SU-DHL-6 (cell line): ENCODE measurements at regions not wholly inside any gene's neighbourhood (a gene's known extent, or its start where the extent isn't known, plus 50 kb on each side); places are given as distances from the start of the nearest gene placed in this dataset.

Source experiments
- H2AFZ ChIP-seq: fragments of 200-600 bp; sonication (generic); 2 replicates; pipeline ENCODE4 v1.6.1; 2014; ENCODE audit warnings: low read depth, mild to moderate bottlenecking, moderate library complexity, mixed read lengths, antibody characterized with exemption, low read length; ENCODE audit not compliant: severe bottlenecking
- H3F3A ChIP-seq: fragments of 200-600 bp; shearing (Covaris generic); 2 replicates; pipeline ENCODE4 v1.6.0; 2016; ENCODE audit warnings: antibody characterized with exemption, mild to moderate bottlenecking; ENCODE audit not compliant: insufficient read depth
- H3K27ac ChIP-seq: fragments of 200-600 bp; sonication (generic); 2 replicates; pipeline ENCODE4 v1.5.1; 2016; ENCODE audit warnings: low read depth, mild to moderate bottlenecking, low read length, moderate library complexity, mixed read lengths
- H3K27me3 ChIP-seq: fragments of 200-600 bp; sonication (generic), shearing (Covaris generic); 2 replicates; pipeline ENCODE4 v1.6.0; 2014; ENCODE audit warnings: mild to moderate bottlenecking, low read length
- H3K36me3 ChIP-seq: fragments of 200-600 bp; sonication (generic); 2 replicates; pipeline ENCODE4 v1.6.1; 2014; ENCODE audit warnings: mild to moderate bottlenecking, low read length, mixed read lengths
- H3K4me2 ChIP-seq: fragments of 300-600, 200-600 bp; shearing (Covaris generic), sonication (generic); 2 replicates; pipeline ENCODE4 v1.6.0; 2014; ENCODE audit warnings: low read length, low read depth, mild to moderate bottlenecking; ENCODE audit not compliant: poor library complexity, severe bottlenecking
- H3K4me3 ChIP-seq: fragments of 200-600 bp; sonication (generic); 2 replicates; pipeline ENCODE4 v1.5.1; 2014; ENCODE audit warnings: antibody characterized with exemption, low read length, mild to moderate bottlenecking, mixed read lengths; ENCODE audit not compliant: insufficient read depth, poor library complexity, severe bottlenecking
- H3K79me2 ChIP-seq: fragments of 200-600 bp; sonication (generic); 2 replicates; pipeline ENCODE4 v1.6.1; 2014; ENCODE audit warnings: mild to moderate bottlenecking, low read length, moderate library complexity; ENCODE audit not compliant: insufficient read depth
- H3K9ac ChIP-seq: fragments of 200-600 bp; sonication (generic); 2 replicates; pipeline ENCODE4 v1.7.0; 2014; ENCODE audit warnings: mild to moderate bottlenecking, low read length
- H3K9me2 ChIP-seq: fragments of 200-600 bp; sonication (generic); replicated peaks from 2 replicates; pipeline ENCODE4 v1.6.1; 2014; ENCODE audit warnings: low read length; ENCODE audit not compliant: insufficient read depth
- H3K9me3 ChIP-seq: fragments of 200-600 bp; sonication (generic); 2 replicates; pipeline ENCODE4 v1.6.1; 2014; ENCODE audit warnings: low read length, mixed read lengths; ENCODE audit not compliant: insufficient read depth
- H4K20me1 ChIP-seq: fragments of 200-600 bp; sonication (generic); 2 replicates; pipeline ENCODE4 v1.6.1; 2014; ENCODE audit warnings: low read depth, mild to moderate bottlenecking, antibody characterized with exemption, low read length, moderate library complexity, mixed read lengths
- CTCF ChIP-seq: fragments of 200-600 bp; sonication (generic); IDR thresholded peaks from one replicate; pipeline ENCODE4 v1.5.1; 2017; ENCODE audit warnings: antibody characterized with exemption, mild to moderate bottlenecking, low read length, moderate library complexity; ENCODE audit not compliant: insufficient read depth, poor library complexity, severe bottlenecking
- EZH2phosphoT487 ChIP-seq: fragments of 200-600 bp; sonication (generic), shearing (Covaris generic); conservative IDR thresholded peaks from 2 replicates; pipeline ENCODE4 v1.6.1; 2018; ENCODE audit warnings: mild to moderate bottlenecking, antibody characterized with exemption, low read length, moderate library complexity, mixed read lengths

GRCh38 chr4:174012886-174013259, 270.6 kb downstream of the FBXO8 start:
- Histone ChIP-seq H3K9me2 (no peaks in the 10 kb centered on the region), H3F3A (no peaks in the 10 kb centered on the region), H2AFZ (no peak overlapping the region), H3K4me2 (no peak overlapping the region), H3K9ac (no peak overlapping the region), H3K4me3 (no peak overlapping the region), H3K27ac (no peak overlapping the region), H3K36me3 (no peaks in the 10 kb centered on the region), H3K79me2 (no peaks in the 10 kb centered on the region), H3K27me3 (no peaks in the 10 kb centered on the region), H3K9me3 (no peaks in the 10 kb centered on the region), H4K20me1 (no peaks in the 10 kb centered on the region)
- TF ChIP-seq CTCF (no peak), EZH2phosphoT487 (no peak)

GRCh38 chr4:174012135-174012885, 271.2 kb downstream of the FBXO8 start:
- Histone ChIP-seq H3K9me3 (no peaks in the 10 kb centered on the region), H3K27me3 (no peaks in the 10 kb centered on the region), H3K9ac (no peak overlapping the region), H3K4me2 (no peak overlapping the region), H3K79me2 (no peaks in the 10 kb centered on the region), H3K9me2 (no peaks in the 10 kb centered on the region), H3K36me3 (no peaks in the 10 kb centered on the region), H2AFZ (no peak overlapping the region), H3F3A (no peaks in the 10 kb centered on the region), H4K20me1 (no peaks in the 10 kb centered on the region), H3K27ac (no peak overlapping the region), H3K4me3 (no peak overlapping the region)
- TF ChIP-seq EZH2phosphoT487 (no peak), CTCF (no peak)

- no peaks in the 10 kb centered on the region for H3K9me2 ChIP-seq
- H4K20me1 ChIP-seq, result no peaks in the 10 kb centered on the region
- no peak overlapping the region for H3K9ac ChIP-seq
- no peaks in the 10 kb centered on the region for H3F3A ChIP-seq
- TF ChIP-seq CTCF, result no peak
- no peak for TF ChIP-seq EZH2phosphoT487
- H3K27ac ChIP-seq, result no peak overlapping the region
- no peak overlapping the region for H2AFZ ChIP-seq
- H3K4me3 ChIP-seq, result no peak overlapping the region
- H3K4me2 ChIP-seq, result no peak overlapping the region
- no peaks in the 10 kb centered on the region for H3K79me2 ChIP-seq
- H3K36me3 ChIP-seq, result no peaks in the 10 kb centered on the region
- no peaks in the 10 kb centered on the region for H3K9me3 ChIP-seq
- H3K27me3 ChIP-seq, result no peaks in the 10 kb centered on the region
Observed at GRCh38 chr4:174010547-174010946, 272.9 kb downstream of the FBXO8 start.
